GM12892 (cell line): ENCODE measurements at regions not wholly inside any gene's neighbourhood (a gene's known extent, or its start where the extent isn't known, plus 50 kb on each side); places are given as distances from the start of the nearest gene placed in this dataset.

Experiments used
- POLR2A ChIP-seq: IDR thresholded peaks from 2 replicates; pipeline ENCODE4 v1.6.1; 2011; ENCODE audit warnings: low read depth, low read length, control low read depth
- POLR2AphosphoS5 ChIP-seq: IDR thresholded peaks from 2 replicates; pipeline ENCODE4 v1.6.1; 2011; ENCODE audit warnings: low read depth, low read length, control low read depth
- TAF1 ChIP-seq: IDR thresholded peaks from 2 replicates; pipeline ENCODE4 v1.6.1; 2011; ENCODE audit warnings: low read depth, mild to moderate bottlenecking, control low read depth, low read length, borderline replicate concordance

DNA sequence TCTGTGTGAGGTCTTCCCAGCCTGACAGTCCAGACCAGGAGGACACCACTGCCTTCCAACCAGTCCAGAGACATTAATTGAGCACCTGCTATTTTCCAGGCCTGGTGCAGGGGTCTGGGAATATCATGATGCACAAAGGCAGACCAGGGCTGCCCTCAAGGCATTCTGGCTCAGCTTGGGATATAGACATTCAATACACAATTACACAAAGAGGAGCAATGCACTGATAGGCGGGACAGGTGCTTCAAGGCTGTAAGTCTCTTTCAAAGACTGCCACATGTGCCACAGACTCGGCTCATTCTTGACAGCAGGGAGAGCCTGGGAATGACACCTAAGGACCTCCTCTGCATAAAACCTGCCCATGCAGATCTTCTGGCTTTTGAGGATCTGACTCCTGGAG lies 158.6 kb downstream of the C5orf15 start:
- no peak for TF ChIP-seq POLR2A
- no peak for TF ChIP-seq POLR2AphosphoS5
- no peak for TF ChIP-seq TAF1
